Endothelial cell of umbilical vein (primary cell): ENCODE measurements at regions not wholly inside any gene's neighbourhood (a gene's known extent, or its start where the extent isn't known, plus 50 kb on each side); places are given as distances from the start of the nearest gene placed in this dataset.

ENCODE experiments used
- EZH2 ChIP-seq: IDR thresholded peaks from 2 replicates; pipeline ENCODE4 v1.6.1; 2012; ENCODE audit warnings: borderline replicate concordance, low read depth, mild to moderate bottlenecking, moderate library complexity, low read length, inconsistent platforms; ENCODE audit not compliant: severe bottlenecking
- POLR2A ChIP-seq: IDR thresholded peaks from 2 replicates; pipeline ENCODE4 v1.6.1; 2012; ENCODE audit warnings: low read depth, mild to moderate bottlenecking, control low read depth, low read length
- POLR2AphosphoS5 ChIP-seq: IDR thresholded peaks from 2 replicates; pipeline ENCODE4 v1.6.1; 2012; ENCODE audit warnings: low read depth, mild to moderate bottlenecking, control low read depth, low read length, moderate library complexity; ENCODE audit not compliant: insufficient read depth
- TF ChIP-seq, protein P1 (sequence below), 2 donors: IDR thresholded peaks; 1 replicate in 1 of 2; 2 replicates in 1 of 2; pipeline ENCODE4 v1.5.1; 2011; ENCODE audit warnings: low read length in 2 of 2, mild to moderate bottlenecking in 2 of 2, moderate library complexity in 2 of 2, control low read depth in 1 of 2, inconsistent platforms in 1 of 2, low read depth in 1 of 2; ENCODE audit not compliant: insufficient read depth in 1 of 2; ENCODE audit errors: extremely low read depth in 1 of 2

DNA sequence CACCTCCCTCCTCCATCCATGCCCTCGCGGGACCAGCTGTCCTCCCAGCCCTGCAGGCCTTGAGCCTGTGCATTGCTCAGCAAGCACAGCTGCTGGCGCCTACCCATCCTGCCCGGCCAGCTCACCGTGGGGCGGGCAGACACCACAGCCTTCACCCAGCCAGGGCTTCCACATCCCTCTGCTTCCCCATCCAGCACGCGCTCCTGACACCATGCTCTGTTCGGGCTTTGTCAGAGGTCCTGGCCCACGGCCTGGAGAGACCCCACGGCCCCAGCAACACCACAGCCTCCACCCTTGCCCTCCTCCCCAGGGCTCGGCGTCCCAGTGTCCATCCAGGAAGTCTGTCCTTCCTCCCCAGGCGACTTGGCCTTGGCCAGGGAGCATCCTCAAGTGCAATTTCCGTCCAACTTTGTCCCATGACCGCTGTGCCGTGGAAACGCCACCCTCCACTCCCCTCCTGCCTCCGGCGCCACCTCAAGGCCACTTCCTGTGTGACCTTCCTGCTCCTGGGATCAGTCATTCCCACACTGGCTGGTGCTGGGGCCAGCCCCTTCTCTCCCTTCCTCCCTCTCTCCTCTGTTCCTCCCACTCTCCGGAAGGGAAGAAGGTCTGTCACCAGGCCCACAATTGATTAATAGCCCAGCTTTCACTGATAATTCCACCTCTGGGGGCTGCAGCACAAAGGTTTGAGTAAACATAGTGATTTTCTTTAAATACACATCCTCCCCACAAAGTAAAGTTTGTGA, 71.5 kb upstream of the SMNDC1 start:
- TF ChIP-seq, protein P1, sequence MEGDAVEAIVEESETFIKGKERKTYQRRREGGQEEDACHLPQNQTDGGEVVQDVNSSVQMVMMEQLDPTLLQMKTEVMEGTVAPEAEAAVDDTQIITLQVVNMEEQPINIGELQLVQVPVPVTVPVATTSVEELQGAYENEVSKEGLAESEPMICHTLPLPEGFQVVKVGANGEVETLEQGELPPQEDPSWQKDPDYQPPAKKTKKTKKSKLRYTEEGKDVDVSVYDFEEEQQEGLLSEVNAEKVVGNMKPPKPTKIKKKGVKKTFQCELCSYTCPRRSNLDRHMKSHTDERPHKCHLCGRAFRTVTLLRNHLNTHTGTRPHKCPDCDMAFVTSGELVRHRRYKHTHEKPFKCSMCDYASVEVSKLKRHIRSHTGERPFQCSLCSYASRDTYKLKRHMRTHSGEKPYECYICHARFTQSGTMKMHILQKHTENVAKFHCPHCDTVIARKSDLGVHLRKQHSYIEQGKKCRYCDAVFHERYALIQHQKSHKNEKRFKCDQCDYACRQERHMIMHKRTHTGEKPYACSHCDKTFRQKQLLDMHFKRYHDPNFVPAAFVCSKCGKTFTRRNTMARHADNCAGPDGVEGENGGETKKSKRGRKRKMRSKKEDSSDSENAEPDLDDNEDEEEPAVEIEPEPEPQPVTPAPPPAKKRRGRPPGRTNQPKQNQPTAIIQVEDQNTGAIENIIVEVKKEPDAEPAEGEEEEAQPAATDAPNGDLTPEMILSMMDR (IDR thresholded peaks at IDR 0.05; ENCODE audit: extremely low read depth in 1 of 2, insufficient read depth in 1 of 2, low read depth in 1 of 2, low read length in 2 of 2), result no peak
- TF ChIP-seq POLR2AphosphoS5 (no peak), POLR2A (no peak), EZH2 (no peak)
